C4-2B (cell line): ENCODE measurements at regions not wholly inside any gene's neighbourhood (a gene's known extent, or its start where the extent isn't known, plus 50 kb on each side); places are given as distances from the start of the nearest gene placed in this dataset.

Source experiments
- H3K27ac ChIP-seq: fragments of 450-650 bp; 2 replicates; pipeline ENCODE4 v1.5.1; 2017
- CTCF ChIP-seq: fragments of 450-650 bp; conservative IDR thresholded peaks from 2 replicates; pipeline ENCODE4 v1.5.1; 2017; ENCODE audit warnings: mild to moderate bottlenecking
- ZFX ChIP-seq: fragments of 450-650 bp; IDR thresholded peaks from 2 replicates; pipeline ENCODE4 v1.6.1; 2017

- no peak overlapping the region for H3K27ac ChIP-seq
- TF ChIP-seq ZFX (no peak), CTCF (no peak)
Observed at GRCh38 chr12:87793131-87793530, 236.1 kb downstream of the C12orf50 start.

GRCh38 chr12:87784350-87784749 is 244.9 kb downstream of the C12orf50 start:
- TF ChIP-seq CTCF, result no peak; the same call in 1 of the 2 replicates
- no peak for TF ChIP-seq ZFX
- H3K27ac ChIP-seq, result peak overlapping the region; percentile 43; the same call in 1 of the 2 replicates

GRCh38 chr12:87783467-87783866 is 245.7 kb downstream of the C12orf50 start:
- no peak overlapping the region for H3K27ac ChIP-seq
- TF ChIP-seq CTCF (no peak), ZFX (no peak)

GRCh38 chr12:87782838-87783237 is 246.4 kb downstream of the C12orf50 start:
- TF ChIP-seq CTCF, result no peak
- no peak for TF ChIP-seq ZFX
- H3K27ac ChIP-seq, result no peak overlapping the region

- no peak overlapping the region for H3K27ac ChIP-seq
- no peak for TF ChIP-seq CTCF
- TF ChIP-seq ZFX, result no peak
Observed at GRCh38 chr12:87779858-87780498, 249.2 kb downstream of the C12orf50 start.

- TF ChIP-seq ZFX (no peak), CTCF (no peak)
- H3K27ac ChIP-seq, result no peak overlapping the region
Observed at GRCh38 chr12:87779016-87779415, 250.2 kb downstream of the C12orf50 start.

- H3K27ac ChIP-seq, result no peak overlapping the region
- TF ChIP-seq CTCF, result no peak
- no peak for TF ChIP-seq ZFX
Observed at GRCh38 chr12:87778065-87778464, 251.1 kb downstream of the C12orf50 start.
